Hepatocyte (in vitro differentiated cells): ENCODE measurements at regions not wholly inside any gene's neighbourhood (a gene's known extent, or its start where the extent isn't known, plus 50 kb on each side); places are given as distances from the start of the nearest gene placed in this dataset.

Experiments used
- CTCF ChIP-seq: fragments of 200-600 bp; sonication (generic); IDR thresholded peaks from 2 replicates; pipeline ENCODE4 v1.5.1; 2016; ENCODE audit warnings: antibody characterized with exemption, mild to moderate bottlenecking; ENCODE audit not compliant: poor library complexity
- EZH2 ChIP-seq: fragments of 200-600 bp; sonication (generic); IDR thresholded peaks from 2 replicates; pipeline ENCODE4 v1.6.1; 2016; ENCODE audit warnings: antibody characterized with exemption, mild to moderate bottlenecking, borderline replicate concordance
- EZH2phosphoT487 ChIP-seq: fragments of 200-600 bp; sonication (generic); IDR thresholded peaks from one replicate; pipeline ENCODE4 v1.6.1; 2018; ENCODE audit warnings: antibody characterized with exemption, mild to moderate bottlenecking, low read depth, moderate library complexity; ENCODE audit not compliant: unreplicated experiment, severe bottlenecking

- TF ChIP-seq CTCF (no peak), EZH2phosphoT487 (no peak), EZH2 (no peak)
These were observed 196.0 kb downstream of the KCNS3 start for GRCh38 chr2:18074476-18074875.
